Stomach (tissue), 4 donors: ENCODE measurements at regions not wholly inside any gene's neighbourhood (a gene's known extent, or its start where the extent isn't known, plus 50 kb on each side); places are given as distances from the start of the nearest gene placed in this dataset.

Experiments used
- CTCF ChIP-seq, 7 experiments: fragments of 450-650 bp in 4 of 7; fragments of 200-600 bp in 3 of 7; sonication (generic) in 3 of 7; IDR thresholded peaks; one replicate each; pipeline ENCODE4 v1.5.1; 2016 to 2019; ENCODE audit warnings: antibody characterized with exemption in 7 of 7, control low read depth in 2 of 7, mild to moderate bottlenecking in 1 of 7
- POLR2A ChIP-seq, 4 donors: fragments of 450-650 bp; IDR thresholded peaks; one replicate each; pipeline ENCODE4 v1.6.1; 2016; ENCODE audit warnings: antibody characterized with exemption in 4 of 4, control low read depth in 2 of 4, mild to moderate bottlenecking in 1 of 4, moderate library complexity in 1 of 4
- POLR2AphosphoS5 ChIP-seq, 3 donors: sonication (generic); formaldehyde crosslinking; IDR thresholded peaks; one replicate each; pipeline ENCODE4 v1.6.1; 2016; ENCODE audit warnings: antibody characterized with exemption in 3 of 3

- TF ChIP-seq POLR2A (IDR thresholded peaks at IDR 0.05) (no peak), CTCF (IDR thresholded peaks at IDR 0.05) (no peak), POLR2AphosphoS5 (IDR thresholded peaks at IDR 0.05) (no peak)
Observed at GRCh38 chr6:115362234-115362633, 698.5 kb downstream of the FRK start.
